ENCODE measurements at regions not wholly inside any gene's neighbourhood (a gene's known extent, or its start where the extent isn't known, plus 50 kb on each side); places are given as distances from the start of the nearest gene placed in this dataset.
A peak's percentile ranks its signal among the peaks of the same experiment; 100 is the strongest.

- DNase-seq (ENCODE audit: low read depth in 2 of 2): no peak
Observed at GRCh38 chr7:33701189-33701740, 204.1 kb upstream of the BMPER start.

DNA sequence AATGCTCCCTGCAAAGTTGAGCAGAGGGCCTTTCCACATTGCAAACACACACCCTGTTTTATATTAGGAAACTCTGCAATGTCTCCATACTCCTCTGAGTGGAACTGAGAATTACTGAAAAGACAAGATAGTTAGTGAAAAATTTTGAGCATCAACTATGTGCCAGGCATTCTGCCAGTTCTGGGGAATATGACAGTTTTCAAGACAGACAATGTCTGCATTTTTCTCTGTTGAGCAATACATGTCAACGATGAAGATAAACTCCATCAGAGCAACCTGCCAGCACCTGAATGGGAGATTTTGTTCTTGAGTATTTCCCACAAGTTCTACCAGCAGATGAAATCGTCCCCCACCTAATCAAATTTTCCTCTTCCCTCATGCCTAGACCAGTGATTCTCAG is 203.4 kb upstream of the BMPER start:
- no peak for DNase-seq (ENCODE audit: low read depth in 2 of 2)

DNA sequence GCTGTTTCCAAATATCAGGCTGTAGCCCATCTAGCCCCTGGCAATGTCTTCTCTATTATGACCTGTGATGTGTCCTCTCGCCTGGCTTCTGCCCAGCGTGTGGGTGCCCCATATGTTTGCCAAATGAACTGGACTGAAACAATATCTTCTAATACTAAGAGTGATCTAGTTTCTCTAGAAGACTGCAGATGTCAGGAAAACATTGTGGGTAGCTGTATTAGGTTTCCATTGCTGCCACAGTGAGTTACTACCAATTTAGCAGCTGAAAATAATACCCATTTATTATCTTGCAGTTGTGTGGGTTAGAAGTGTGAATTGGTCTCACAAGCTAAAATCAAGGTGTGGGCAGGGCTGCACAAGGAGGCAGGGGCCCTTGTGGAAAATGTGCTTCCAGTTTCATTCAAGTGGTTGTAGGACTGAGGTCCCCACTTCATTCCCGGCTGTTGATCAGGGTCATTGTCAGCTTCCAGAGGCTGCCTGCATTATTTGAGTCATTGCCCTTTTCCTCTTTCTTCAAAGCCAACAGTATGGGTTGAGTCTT is 202.8 kb upstream of the BMPER start:
- DNase-seq (ENCODE audit: low read depth in 2 of 2): no peak

GRCh38 chr7:33705333-33705833 is 200.0 kb upstream of the BMPER start:
- DNase-seq (ENCODE audit: low read depth in 2 of 2): no peak

- no peak for DNase-seq (ENCODE audit: low read depth in 2 of 2)
Observed at GRCh38 chr7:33706186-33706585, 199.2 kb upstream of the BMPER start.

DNA sequence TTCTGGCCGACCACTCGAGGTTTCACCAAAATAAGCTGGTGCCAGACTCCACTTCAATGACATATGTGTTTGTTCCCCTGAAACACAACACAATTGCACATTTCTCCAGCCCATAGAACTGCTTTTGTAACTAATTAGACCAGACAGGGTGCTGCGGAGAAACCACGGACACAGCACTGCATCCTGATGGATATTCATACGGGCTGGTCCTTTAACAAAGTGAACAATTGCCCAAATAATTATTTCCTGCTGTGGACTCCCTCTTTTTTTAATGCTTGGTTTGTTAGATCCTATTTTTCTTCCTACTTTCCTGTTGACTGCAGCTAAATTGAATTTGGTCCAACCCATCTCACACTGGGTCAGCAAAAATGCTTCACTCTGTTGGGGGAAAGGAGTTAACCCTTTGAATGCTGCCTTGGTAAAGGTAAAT is 198.6 kb upstream of the BMPER start:
- DNase-seq (ENCODE audit: low read depth in 2 of 2): no peak

GRCh38 chr7:33707427-33707826 is 197.9 kb upstream of the BMPER start:
- DNase-seq (ENCODE audit: low read depth in 2 of 2): peak in 1 of 2 donors; percentile 3

GRCh38 chr7:33710608-33711007 is 194.7 kb upstream of the BMPER start:
- DNase-seq (ENCODE audit: low read depth in 2 of 2): no peak

DNA sequence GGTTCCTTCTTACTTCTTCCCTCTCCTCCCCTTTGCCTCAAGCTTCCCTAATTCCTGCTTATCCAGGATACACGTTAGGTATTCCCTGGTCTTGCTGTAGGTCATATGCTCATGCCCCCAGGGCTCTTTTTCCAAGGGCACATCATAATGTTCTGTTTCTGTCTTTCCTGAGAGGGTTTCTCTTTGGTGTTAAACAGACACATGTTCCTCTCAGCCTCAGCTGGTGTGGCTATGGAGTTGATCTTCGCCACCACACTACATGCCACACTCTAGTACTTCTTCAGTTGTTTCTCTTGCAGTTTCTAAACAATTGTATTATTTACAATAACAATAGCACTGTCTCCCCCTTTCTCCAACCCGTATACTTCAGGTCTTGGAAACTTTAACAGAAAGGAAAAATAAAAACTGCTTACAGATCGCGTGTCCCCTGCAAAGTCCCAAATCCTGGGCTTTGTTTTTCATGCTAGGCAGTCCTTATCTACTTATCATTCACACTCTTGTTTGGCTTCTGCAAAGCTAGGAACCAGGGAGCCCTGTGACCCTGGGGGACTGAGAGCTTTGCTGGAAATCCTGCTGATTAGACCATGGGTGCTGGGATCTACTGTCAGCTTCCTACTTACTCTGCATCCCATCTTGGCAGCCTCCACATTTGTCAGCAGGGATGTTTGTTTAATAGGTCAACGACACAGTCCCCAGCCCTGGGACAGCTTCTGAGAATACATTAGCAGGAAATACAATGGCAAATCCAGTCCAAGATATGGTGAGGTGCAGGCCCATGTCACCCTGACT is 193.9 kb upstream of the BMPER start:
- DNase-seq (ENCODE audit: low read depth in 2 of 2): no peak

DNA sequence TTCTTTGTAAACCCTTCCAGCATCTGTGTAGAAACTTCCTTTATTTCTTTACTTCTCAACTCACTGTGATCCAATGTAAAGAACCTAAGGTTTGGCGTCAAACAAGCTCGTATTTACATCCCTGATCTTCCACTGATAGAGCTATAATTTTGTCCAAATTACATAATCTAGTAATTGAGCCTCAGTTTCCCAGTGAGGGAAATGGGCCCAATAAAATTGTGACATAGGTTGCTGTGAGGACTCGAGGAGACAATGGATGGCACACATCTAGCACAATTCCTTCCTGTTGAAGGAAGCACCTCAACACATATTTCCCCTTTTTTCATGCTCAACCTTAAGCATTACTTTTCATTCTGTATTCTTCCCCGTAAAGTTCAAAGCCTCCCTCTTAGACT is 193.3 kb upstream of the BMPER start:
- no peak for DNase-seq (ENCODE audit: low read depth in 2 of 2)

- no peak for DNase-seq (ENCODE audit: low read depth in 2 of 2)
Observed at GRCh38 chr7:33714208-33714607, 191.1 kb upstream of the BMPER start.

- no peak for DNase-seq (ENCODE audit: low read depth in 2 of 2)
Observed at GRCh38 chr7:33716581-33717477, 188.5 kb upstream of the BMPER start.

- no peak for DNase-seq (ENCODE audit: low read depth in 2 of 2)
Observed at GRCh38 chr7:33719059-33719581, 186.2 kb upstream of the BMPER start.

- no peak for DNase-seq (ENCODE audit: low read depth in 2 of 2)
Observed at GRCh38 chr7:33720139-33720538, 185.2 kb upstream of the BMPER start.

- no peak for DNase-seq (ENCODE audit: low read depth in 2 of 2)
Observed at GRCh38 chr7:33720870-33721269, 184.5 kb upstream of the BMPER start.

GRCh38 chr7:33721895-33722294 is 183.4 kb upstream of the BMPER start:
- no peak for DNase-seq (ENCODE audit: low read depth in 2 of 2)

- DNase-seq (ENCODE audit: low read depth in 2 of 2): no peak
Observed at GRCh38 chr7:33722383-33723101, 182.8 kb upstream of the BMPER start.

DNA sequence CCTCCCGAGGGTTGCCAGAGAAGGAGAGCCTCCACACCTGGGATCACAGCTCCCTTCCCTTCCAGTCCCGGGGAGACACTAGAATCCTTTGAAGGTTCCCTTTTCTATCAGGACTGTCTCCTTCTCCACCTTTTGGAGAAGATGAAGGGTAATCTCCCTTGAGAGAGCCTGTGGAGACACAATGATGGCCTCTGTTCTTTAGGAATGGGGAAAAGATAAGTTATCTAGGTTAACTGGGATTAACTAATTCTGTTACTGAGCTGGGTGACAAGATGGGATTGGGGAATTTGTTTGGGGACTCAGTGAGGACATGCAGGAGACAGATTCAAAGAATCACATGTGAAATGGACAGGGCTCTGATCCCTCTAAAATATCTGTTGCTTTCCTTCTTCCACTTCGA is 181.1 kb upstream of the BMPER start:
- no peak for DNase-seq (ENCODE audit: low read depth in 2 of 2)

GRCh38 chr7:33725111-33726025 is 180.0 kb upstream of the BMPER start:
- no peak for DNase-seq (ENCODE audit: low read depth in 2 of 2)

- no peak for DNase-seq (ENCODE audit: low read depth in 2 of 2)
Observed at GRCh38 chr7:33726582-33726981, 178.8 kb upstream of the BMPER start.

All from stimulated activated CD8-positive, alpha-beta memory T cell treated with anti-CD3 and anti-CD28 coated beads, Interleukin-2, amount 100 ng/mL, for 1 hour (primary cell).